ENCODE measurements at regions not wholly inside any gene's neighbourhood (a gene's known extent, or its start where the extent isn't known, plus 50 kb on each side); places are given as distances from the start of the nearest gene placed in this dataset.
"Not testable (repeated sequence)": the region's sequence is repeated elsewhere in the genome, so short reads cannot be mapped to it uniquely, and the experiment has no call there.

- no peak overlapping the region for H3K4me3 ChIP-seq (ENCODE audit: low read depth in 1 of 2, low read length in 2 of 2)
Measured at GRCh38 chr5:142216931-142217330, 107.9 kb downstream of the SPRY4 start.

GRCh38 chr5:142215915-142216681 lies 107.5 kb downstream of the NDFIP1 start:
- H3K27me3 ChIP-seq (ENCODE audit: control insufficient read depth in 1 of 2, insufficient read depth in 2 of 2, low read length in 2 of 2) = no peaks in the 10 kb centered on the region
- peaks cover 16% of the 10 kb centered on the region for H3K4me1 ChIP-seq (ENCODE audit: insufficient read depth, low read length)
- H3K9ac ChIP-seq (ENCODE audit: low read length) = no peak overlapping the region
- no peaks in the 10 kb centered on the region for H3K36me3 ChIP-seq (ENCODE audit: insufficient read depth, low read length)
- peak overlapping the region; percentile 21 for H3K27ac ChIP-seq (ENCODE audit: low read depth, low read length)
- no peaks in the 10 kb centered on the region for H3K9me3 ChIP-seq (ENCODE audit: low read length)
- H3K4me3 ChIP-seq (ENCODE audit: low read depth in 1 of 2, low read length in 2 of 2) = peak overlapping the region in 1 of 2 donors; percentile 47

More at GRCh38 chr5:142216931-142217330, 107.9 kb downstream of the SPRY4 start:
- peak overlapping the region; percentile 21 for H3K27ac ChIP-seq (ENCODE audit: low read depth, low read length)
- no peaks in the 10 kb centered on the region for H3K9me3 ChIP-seq (ENCODE audit: low read length)
- H3K36me3 ChIP-seq (ENCODE audit: insufficient read depth, low read length) = no peaks in the 10 kb centered on the region
- no peaks in the 10 kb centered on the region for H3K27me3 ChIP-seq (ENCODE audit: control insufficient read depth in 1 of 2, insufficient read depth in 2 of 2, low read length in 2 of 2)
- peaks cover 16% of the 10 kb centered on the region for H3K4me1 ChIP-seq (ENCODE audit: insufficient read depth, low read length)
- H3K9ac ChIP-seq (ENCODE audit: low read length) = no peak overlapping the region

GRCh38 chr5:142213077-142213476 lies 104.5 kb downstream of the NDFIP1 start:
- Histone ChIP-seq H3K9me3 (ENCODE audit: low read length) (no peaks in the 10 kb centered on the region), H3K4me3 (ENCODE audit: low read depth in 1 of 2, low read length in 2 of 2) (no peak overlapping the region), H3K27me3 (ENCODE audit: control insufficient read depth in 1 of 2, insufficient read depth in 2 of 2, low read length in 2 of 2) (no peaks in the 10 kb centered on the region), H3K36me3 (ENCODE audit: insufficient read depth, low read length) (no peaks in the 10 kb centered on the region), H3K27ac (ENCODE audit: low read depth, low read length) (no peak overlapping the region), H3K9ac (ENCODE audit: low read length) (no peak overlapping the region), H3K4me1 (ENCODE audit: insufficient read depth, low read length) (peaks cover 16% of the 10 kb centered on the region)

DNA sequence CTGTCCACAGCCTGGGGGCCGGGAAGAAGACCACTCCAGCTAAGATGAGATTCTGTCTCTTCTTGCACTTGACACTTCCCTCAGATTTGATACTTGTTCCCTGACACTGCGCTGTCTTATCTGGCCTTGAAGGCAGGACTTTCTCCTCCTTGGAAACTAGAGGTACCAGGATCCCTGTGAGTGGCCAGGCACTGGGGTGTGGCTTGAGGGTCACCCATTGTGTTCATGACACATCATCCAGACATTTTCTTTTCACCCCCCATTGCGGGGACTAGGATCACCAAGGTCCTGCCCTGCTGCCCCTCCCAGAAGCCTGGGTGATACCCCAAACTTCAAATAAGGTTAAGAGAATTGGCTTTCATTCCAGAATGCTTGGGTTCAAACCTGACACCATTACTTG lies 103.3 kb downstream of the NDFIP1 start:
- Histone ChIP-seq H3K4me1 (ENCODE audit: insufficient read depth, low read length) (peaks cover 14% of the 10 kb centered on the region), H3K36me3 (ENCODE audit: insufficient read depth, low read length) (no peaks in the 10 kb centered on the region), H3K9ac (ENCODE audit: low read length) (no peak overlapping the region), H3K4me3 (ENCODE audit: low read depth in 1 of 2, low read length in 2 of 2) (no peak overlapping the region), H3K27ac (ENCODE audit: low read depth, low read length) (no peak overlapping the region), H3K9me3 (ENCODE audit: low read length) (no peaks in the 10 kb centered on the region), H3K27me3 (ENCODE audit: control insufficient read depth in 1 of 2, insufficient read depth in 2 of 2, low read length in 2 of 2) (no peaks in the 10 kb centered on the region)

- H3K4me3 ChIP-seq (ENCODE audit: low read depth in 1 of 2, low read length in 2 of 2) = no peak overlapping the region
- no peak overlapping the region for H3K9ac ChIP-seq (ENCODE audit: low read length)
- H3K36me3 ChIP-seq (ENCODE audit: insufficient read depth, low read length) = no peaks in the 10 kb centered on the region
- no peak overlapping the region for H3K27ac ChIP-seq (ENCODE audit: low read depth, low read length)
- H3K27me3 ChIP-seq (ENCODE audit: control insufficient read depth in 1 of 2, insufficient read depth in 2 of 2, low read length in 2 of 2) = no peaks in the 10 kb centered on the region
- H3K9me3 ChIP-seq (ENCODE audit: low read length) = no peaks in the 10 kb centered on the region
- peaks cover 5% of the 10 kb centered on the region for H3K4me1 ChIP-seq (ENCODE audit: insufficient read depth, low read length)
Measured at GRCh38 chr5:142210864-142211412, 102.4 kb downstream of the NDFIP1 start.

DNA sequence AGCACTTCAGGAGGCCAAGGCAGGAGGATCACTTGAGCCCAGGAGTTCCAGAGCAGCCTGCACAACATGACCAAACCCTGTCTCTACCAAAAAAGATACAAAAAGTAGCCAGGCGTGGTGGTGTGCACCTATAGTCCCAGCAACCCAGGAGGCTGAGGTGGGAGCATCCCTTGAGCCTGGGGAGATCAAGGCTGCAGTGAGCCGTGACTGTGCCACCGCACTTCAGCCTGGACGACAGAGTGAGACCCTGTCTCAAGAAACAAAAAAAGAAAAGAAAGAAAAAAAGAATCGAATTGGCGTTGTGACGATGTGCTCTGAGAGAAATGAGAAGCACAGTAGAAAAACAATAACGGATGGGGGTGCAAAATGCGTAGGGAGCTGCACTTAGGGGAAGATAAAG lies 101.4 kb downstream of the NDFIP1 start:
- Histone ChIP-seq H3K9me3 (ENCODE audit: low read length) (no peaks in the 10 kb centered on the region), H3K27me3 (ENCODE audit: control insufficient read depth in 1 of 2, insufficient read depth in 2 of 2, low read length in 2 of 2) (no peaks in the 10 kb centered on the region), H3K9ac (ENCODE audit: low read length) (no peak overlapping the region), H3K4me1 (ENCODE audit: insufficient read depth, low read length) (no peaks in the 10 kb centered on the region), H3K36me3 (ENCODE audit: insufficient read depth, low read length) (no peaks in the 10 kb centered on the region), H3K4me3 (ENCODE audit: low read depth in 1 of 2, low read length in 2 of 2) (no peak overlapping the region), H3K27ac (ENCODE audit: low read depth, low read length) (no peak overlapping the region)

- H3K4me1 ChIP-seq (ENCODE audit: insufficient read depth, low read length) = no peaks in the 10 kb centered on the region
- no peak overlapping the region for H3K4me3 ChIP-seq (ENCODE audit: low read depth in 1 of 2, low read length in 2 of 2)
- no peaks in the 10 kb centered on the region for H3K27me3 ChIP-seq (ENCODE audit: control insufficient read depth in 1 of 2, insufficient read depth in 2 of 2, low read length in 2 of 2)
- H3K36me3 ChIP-seq (ENCODE audit: insufficient read depth, low read length) = no peaks in the 10 kb centered on the region
- H3K9ac ChIP-seq (ENCODE audit: low read length) = no peak overlapping the region
- no peaks in the 10 kb centered on the region for H3K9me3 ChIP-seq (ENCODE audit: low read length)
- no peak overlapping the region for H3K27ac ChIP-seq (ENCODE audit: low read depth, low read length)
Measured at GRCh38 chr5:142208777-142209312, 100.3 kb downstream of the NDFIP1 start.

GRCh38 chr5:142208244-142208643 lies 99.7 kb downstream of the NDFIP1 start:
- H3K36me3 ChIP-seq (ENCODE audit: insufficient read depth, low read length); H3K27ac ChIP-seq (ENCODE audit: low read depth, low read length); H3K9ac ChIP-seq (ENCODE audit: low read length); H3K4me3 ChIP-seq (ENCODE audit: low read depth in 1 of 2, low read length in 2 of 2); H3K4me1 ChIP-seq (ENCODE audit: insufficient read depth, low read length); H3K27me3 ChIP-seq (ENCODE audit: control insufficient read depth in 1 of 2, insufficient read depth in 2 of 2, low read length in 2 of 2); H3K9me3 ChIP-seq (ENCODE audit: low read length): not testable (repeated sequence)

GRCh38 chr5:142206801-142207200 lies 98.2 kb downstream of the NDFIP1 start:
- Histone ChIP-seq H3K9me3 (ENCODE audit: low read length) (no peaks in the 10 kb centered on the region), H3K9ac (ENCODE audit: low read length) (no peak overlapping the region), H3K36me3 (ENCODE audit: insufficient read depth, low read length) (no peaks in the 10 kb centered on the region), H3K27me3 (ENCODE audit: control insufficient read depth in 1 of 2, insufficient read depth in 2 of 2, low read length in 2 of 2) (no peaks in the 10 kb centered on the region), H3K4me1 (ENCODE audit: insufficient read depth, low read length) (no peaks in the 10 kb centered on the region), H3K27ac (ENCODE audit: low read depth, low read length) (no peak overlapping the region), H3K4me3 (ENCODE audit: low read depth in 1 of 2, low read length in 2 of 2) (no peak overlapping the region)

DNA sequence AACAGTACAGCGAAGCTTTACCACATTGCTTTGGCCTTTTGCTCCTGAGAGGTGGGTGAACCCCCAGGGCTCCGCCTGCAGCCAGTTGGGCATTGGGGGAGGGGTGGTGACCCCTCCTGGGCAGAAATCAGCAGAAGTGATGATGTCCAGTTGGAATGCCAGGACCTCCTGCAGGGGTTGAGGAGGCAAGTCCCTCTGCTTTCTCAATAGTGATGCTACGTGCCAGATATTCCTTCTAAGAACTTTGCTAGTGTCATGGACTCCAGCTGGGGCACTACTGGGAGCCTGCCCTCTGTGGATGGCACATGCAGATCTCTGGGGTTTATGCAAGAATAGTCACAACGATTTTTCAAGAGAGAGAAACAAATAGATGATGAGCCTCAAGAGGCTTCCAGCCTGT lies 95.6 kb downstream of the NDFIP1 start:
- Histone ChIP-seq H3K4me3 (ENCODE audit: low read depth in 1 of 2, low read length in 2 of 2) (no peak overlapping the region), H3K9ac (ENCODE audit: low read length) (no peak overlapping the region), H3K9me3 (ENCODE audit: low read length) (no peaks in the 10 kb centered on the region), H3K4me1 (ENCODE audit: insufficient read depth, low read length) (no peaks in the 10 kb centered on the region), H3K36me3 (ENCODE audit: insufficient read depth, low read length) (no peaks in the 10 kb centered on the region), H3K27ac (ENCODE audit: low read depth, low read length) (no peak overlapping the region), H3K27me3 (ENCODE audit: control insufficient read depth in 1 of 2, insufficient read depth in 2 of 2, low read length in 2 of 2) (no peaks in the 10 kb centered on the region)
